ENCODE measurements at regions not wholly inside any gene's neighbourhood (a gene's known extent, or its start where the extent isn't known, plus 50 kb on each side); places are given as distances from the start of the nearest gene placed in this dataset.

DNA sequence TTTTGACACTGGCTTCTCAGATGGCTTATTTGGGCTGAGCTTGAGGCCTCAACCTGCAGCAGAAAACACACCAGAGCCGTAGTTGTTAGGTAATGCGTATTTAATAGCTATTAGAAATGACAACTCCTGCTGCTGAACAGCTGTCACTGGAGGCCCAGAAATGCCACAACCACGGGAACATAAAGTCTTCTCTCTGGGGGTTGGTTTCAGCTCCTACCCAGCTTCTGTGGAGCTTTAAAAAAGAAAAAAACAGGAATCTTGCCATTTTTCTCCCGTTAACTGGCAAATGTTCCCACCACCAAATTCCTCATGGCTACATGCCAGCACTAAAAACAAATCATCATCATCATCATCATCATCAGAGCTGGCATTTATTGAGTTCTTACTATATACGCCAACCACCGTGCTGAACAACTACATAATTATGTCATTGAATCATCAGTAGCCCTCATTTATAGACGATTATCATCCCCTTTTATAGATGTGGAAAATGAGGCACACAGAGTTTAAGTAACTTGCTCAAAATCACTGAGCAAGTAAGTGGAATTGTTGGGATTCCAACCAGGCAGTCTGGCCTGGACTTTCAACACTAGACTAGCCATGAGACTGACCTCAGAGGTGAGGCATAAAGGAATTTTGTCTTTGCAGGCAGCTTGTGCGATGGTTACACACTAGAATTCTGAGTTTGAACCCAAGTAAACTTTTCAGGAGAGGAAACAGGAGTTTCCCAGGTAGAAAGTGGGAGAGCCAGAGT, 185.3 kb upstream of the WWC1 start:
- Histone ChIP-seq H3K4me1 (ENCODE audit: control insufficient read depth, extremely low read depth, insufficient read depth, low read length) (no peaks in the 10 kb centered on the region), H3K27ac (ENCODE audit: insufficient read depth, low read depth, low read length) (no peak overlapping the region), H3K9me3 (replicated peaks; ENCODE audit: control insufficient read depth, insufficient read depth, low read length) (no peaks in the 10 kb centered on the region), H3K9me1 (replicated peaks; ENCODE audit: control insufficient read depth, extremely low read depth, insufficient read depth, low read length) (no peaks in the 10 kb centered on the region), H4K20me1 (replicated peaks; ENCODE audit: control insufficient read depth, extremely low read depth, insufficient read depth, low read length) (no peaks in the 10 kb centered on the region), H3K79me2 (ENCODE audit: control insufficient read depth, insufficient read depth, low read length) (no peaks in the 10 kb centered on the region), H3K36me3 (ENCODE audit: control insufficient read depth in 2 of 2, extremely low read depth in 1 of 2, insufficient read depth in 2 of 2, low read length in 2 of 2) (no peaks in the 10 kb centered on the region), H2AFZ (ENCODE audit: low read depth, low read length) (no peak overlapping the region), H3K4me3 (replicated peaks in 1 of 3; ENCODE audit: insufficient read depth in 1 of 3, low read depth in 1 of 3, low read length in 3 of 3) (no peak overlapping the region), H3K9ac (replicated peaks; ENCODE audit: extremely low read depth, insufficient read depth, low read length) (no peak overlapping the region), H3K27me3 (ENCODE audit: control insufficient read depth in 2 of 2, insufficient read depth in 2 of 2, low read length in 2 of 2) (no peaks in the 10 kb centered on the region), H3K4me2 (ENCODE audit: insufficient read depth, low read length) (no peak overlapping the region)
- BruUV-seq (replicated peaks): no TSS peak
- TF ChIP-seq, protein P1, sequence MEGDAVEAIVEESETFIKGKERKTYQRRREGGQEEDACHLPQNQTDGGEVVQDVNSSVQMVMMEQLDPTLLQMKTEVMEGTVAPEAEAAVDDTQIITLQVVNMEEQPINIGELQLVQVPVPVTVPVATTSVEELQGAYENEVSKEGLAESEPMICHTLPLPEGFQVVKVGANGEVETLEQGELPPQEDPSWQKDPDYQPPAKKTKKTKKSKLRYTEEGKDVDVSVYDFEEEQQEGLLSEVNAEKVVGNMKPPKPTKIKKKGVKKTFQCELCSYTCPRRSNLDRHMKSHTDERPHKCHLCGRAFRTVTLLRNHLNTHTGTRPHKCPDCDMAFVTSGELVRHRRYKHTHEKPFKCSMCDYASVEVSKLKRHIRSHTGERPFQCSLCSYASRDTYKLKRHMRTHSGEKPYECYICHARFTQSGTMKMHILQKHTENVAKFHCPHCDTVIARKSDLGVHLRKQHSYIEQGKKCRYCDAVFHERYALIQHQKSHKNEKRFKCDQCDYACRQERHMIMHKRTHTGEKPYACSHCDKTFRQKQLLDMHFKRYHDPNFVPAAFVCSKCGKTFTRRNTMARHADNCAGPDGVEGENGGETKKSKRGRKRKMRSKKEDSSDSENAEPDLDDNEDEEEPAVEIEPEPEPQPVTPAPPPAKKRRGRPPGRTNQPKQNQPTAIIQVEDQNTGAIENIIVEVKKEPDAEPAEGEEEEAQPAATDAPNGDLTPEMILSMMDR (IDR thresholded peaks at IDR 0.05; ENCODE audit: extremely low read depth in 1 of 2, insufficient read depth in 1 of 2, low read depth in 1 of 2, low read length in 2 of 2): no peak
- TF ChIP-seq GATA2 (IDR thresholded peaks at IDR 0.05; ENCODE audit: insufficient read depth, insufficient read length, low read depth, low read length): no peak
- TF ChIP-seq POLR2A (IDR thresholded peaks at IDR 0.05; ENCODE audit: low read depth, low read length): no peak
- TF ChIP-seq POLR2AphosphoS5 (IDR thresholded peaks at IDR 0.05; ENCODE audit: insufficient read depth, low read depth, low read length): no peak
- TF ChIP-seq MYC (IDR thresholded peaks at IDR 0.05; ENCODE audit: low read depth, low read length): no peak
- TF ChIP-seq JUN (IDR thresholded peaks at IDR 0.05; ENCODE audit: borderline replicate concordance, insufficient read depth, insufficient read length, low read depth): no peak
- no peak for TF ChIP-seq FOS (IDR thresholded peaks at IDR 0.05; ENCODE audit: borderline replicate concordance, insufficient read depth, low read length)
- no peak for TF ChIP-seq EZH2 (IDR thresholded peaks at IDR 0.05; ENCODE audit: borderline replicate concordance, low read depth, low read length, severe bottlenecking)
- TF ChIP-seq, protein P2, sequence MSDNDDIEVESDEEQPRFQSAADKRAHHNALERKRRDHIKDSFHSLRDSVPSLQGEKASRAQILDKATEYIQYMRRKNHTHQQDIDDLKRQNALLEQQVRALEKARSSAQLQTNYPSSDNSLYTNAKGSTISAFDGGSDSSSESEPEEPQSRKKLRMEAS (IDR thresholded peaks at IDR 0.05; ENCODE audit: insufficient read depth, insufficient read length): no peak
- ChIA-PET POLR2A (no interaction called here), CTCF (no interaction called here)
- DNase-seq (ENCODE audit: low read depth, low spot score) (no peak), FAIRE-seq (no peak)
- dilution Hi-C loops (cut with MboI; ENCODE audit: extremely low pct_ligation_motif_present, low sequenced_read_pairs) (no loop called here), intact Hi-C loops (cut with micrococcal nuclease) (no loop called here)

Measured in endothelial cell of umbilical vein (primary cell).